ENCODE measurements at regions not wholly inside any gene's neighbourhood (a gene's known extent, or its start where the extent isn't known, plus 50 kb on each side); places are given as distances from the start of the nearest gene placed in this dataset.
"Not testable (repeated sequence)": the region's sequence is repeated elsewhere in the genome, so short reads cannot be mapped to it uniquely, and the experiment has no call there.

GRCh38 chr7:82701949-82702348 lies 258.4 kb upstream of the CACNA2D1 start:
- no peak for DNase-seq (ENCODE audit: low read depth)

DNA sequence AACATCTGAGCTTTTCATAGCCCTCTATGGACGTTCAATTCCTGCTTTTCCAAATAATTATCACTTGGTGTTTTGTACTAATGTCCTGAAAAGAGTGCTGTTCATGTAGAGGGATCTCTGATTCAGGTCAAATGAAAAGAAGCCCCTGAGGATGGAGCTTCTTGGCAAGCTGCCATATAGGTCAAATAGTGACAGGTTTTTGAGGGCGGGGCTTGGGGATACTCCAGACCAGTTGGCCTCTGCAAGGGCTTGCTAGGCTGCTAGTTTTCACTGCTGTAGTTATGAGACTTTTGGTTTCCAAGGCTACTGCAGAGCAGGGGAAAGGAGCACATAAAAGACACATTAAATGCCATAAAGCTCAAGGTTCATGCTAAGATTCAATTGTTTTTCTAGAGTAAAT lies 257.2 kb upstream of the CACNA2D1 start:
- no peak for DNase-seq (ENCODE audit: low read depth)

GRCh38 chr7:82699773-82700186 lies 256.2 kb upstream of the CACNA2D1 start:
- DNase-seq (ENCODE audit: low read depth): no peak

- DNase-seq (ENCODE audit: low read depth): no peak
Observed at GRCh38 chr7:82697897-82698296, 254.3 kb upstream of the CACNA2D1 start.

- no peak for DNase-seq (ENCODE audit: low read depth)
Observed at GRCh38 chr7:82696631-82697030, 253.1 kb upstream of the CACNA2D1 start.

DNA sequence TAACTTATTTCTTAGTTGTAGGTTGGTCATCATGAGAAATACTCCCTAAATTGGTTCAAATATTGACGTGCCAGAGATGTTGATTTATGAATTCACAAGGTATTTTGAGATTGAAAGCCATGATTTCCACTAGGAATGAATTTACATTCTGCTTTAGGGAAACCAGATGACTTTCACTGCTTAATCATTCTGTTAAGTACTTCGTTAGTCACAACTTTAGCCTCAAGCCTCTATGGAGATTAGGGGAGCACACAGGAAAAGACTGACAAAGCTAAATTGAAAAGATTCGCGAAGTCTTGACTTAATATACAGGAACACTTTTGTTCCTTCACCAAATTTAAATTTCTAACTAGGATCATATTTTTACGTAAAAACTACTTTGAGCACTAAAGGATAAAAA lies 250.4 kb upstream of the CACNA2D1 start:
- DNase-seq (ENCODE audit: low read depth): no peak

GRCh38 chr7:82690929-82691328 lies 247.4 kb upstream of the CACNA2D1 start:
- no peak for DNase-seq (ENCODE audit: low read depth)

DNA sequence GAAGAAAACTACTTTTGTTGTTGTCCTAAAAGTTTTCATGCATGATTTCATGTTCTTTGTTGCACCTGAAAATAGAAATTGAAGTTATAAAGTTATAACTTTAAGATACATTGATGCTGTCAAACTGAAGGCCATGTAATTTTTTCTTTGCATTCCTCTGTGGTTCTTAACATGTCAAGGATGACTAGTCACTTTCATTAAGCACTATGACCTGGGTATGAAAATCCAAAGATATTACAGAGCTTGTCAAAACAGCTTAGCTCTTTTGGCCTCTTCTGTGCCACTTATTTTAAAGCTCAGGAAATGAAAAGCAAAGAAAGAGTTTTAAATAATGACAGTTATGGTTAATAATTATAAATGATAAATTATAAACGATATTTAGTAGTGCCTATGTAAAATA lies 241.6 kb upstream of the CACNA2D1 start:
- no peak for DNase-seq (ENCODE audit: low read depth)

DNA sequence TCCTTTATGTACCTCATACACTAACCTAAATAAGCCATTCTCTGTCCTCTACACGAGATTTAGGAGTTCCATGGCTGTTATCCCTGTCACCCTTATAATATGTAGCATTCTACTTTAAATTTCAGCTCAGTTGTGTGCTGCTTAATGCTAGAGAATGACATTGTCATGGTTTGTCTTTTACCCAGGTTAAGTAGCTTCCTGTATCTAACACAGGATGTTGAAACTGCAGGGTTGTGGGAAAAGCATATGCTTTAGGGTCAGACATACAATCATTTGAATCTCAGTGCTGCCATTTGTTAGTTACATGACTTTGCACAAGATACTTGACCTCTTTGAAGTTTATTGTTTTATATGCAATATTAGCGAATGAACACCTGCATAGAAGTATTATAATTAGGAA lies 235.1 kb upstream of the CACNA2D1 start:
- no peak for DNase-seq (ENCODE audit: low read depth)

GRCh38 chr7:82678259-82678658 lies 234.7 kb upstream of the CACNA2D1 start:
- DNase-seq (ENCODE audit: low read depth): no peak

- peak; percentile 7 for DNase-seq (ENCODE audit: low read depth)
Observed at GRCh38 chr7:82677493-82677892, 233.9 kb upstream of the CACNA2D1 start.

- no peak for DNase-seq (ENCODE audit: low read depth)
Observed at GRCh38 chr7:82676777-82677463, 233.3 kb upstream of the CACNA2D1 start.

GRCh38 chr7:82675396-82675795 lies 231.8 kb upstream of the CACNA2D1 start:
- no peak for DNase-seq (ENCODE audit: low read depth)

DNA sequence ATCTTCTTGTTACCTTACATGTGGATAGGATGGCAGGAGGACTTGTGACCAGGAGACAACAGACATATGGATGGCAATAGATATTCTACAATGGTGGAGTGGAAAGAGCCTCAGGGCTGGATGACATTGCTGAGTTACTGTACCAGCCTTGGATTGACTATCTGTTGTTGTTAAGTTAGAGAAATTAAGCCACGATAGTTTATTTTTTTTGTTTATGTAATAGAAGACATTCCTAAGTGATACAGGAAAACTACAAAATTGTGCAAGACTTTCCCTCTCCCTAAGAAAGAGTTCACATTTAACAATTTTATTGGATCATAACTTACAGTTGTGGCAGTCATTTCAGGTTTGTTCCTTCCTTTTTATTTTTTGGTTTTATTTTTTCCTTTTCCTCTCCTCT lies 230.7 kb upstream of the CACNA2D1 start:
- no peak for DNase-seq (ENCODE audit: low read depth)

- no peak for DNase-seq (ENCODE audit: low read depth)
Observed at GRCh38 chr7:82672078-82672477, 228.5 kb upstream of the CACNA2D1 start.

DNA sequence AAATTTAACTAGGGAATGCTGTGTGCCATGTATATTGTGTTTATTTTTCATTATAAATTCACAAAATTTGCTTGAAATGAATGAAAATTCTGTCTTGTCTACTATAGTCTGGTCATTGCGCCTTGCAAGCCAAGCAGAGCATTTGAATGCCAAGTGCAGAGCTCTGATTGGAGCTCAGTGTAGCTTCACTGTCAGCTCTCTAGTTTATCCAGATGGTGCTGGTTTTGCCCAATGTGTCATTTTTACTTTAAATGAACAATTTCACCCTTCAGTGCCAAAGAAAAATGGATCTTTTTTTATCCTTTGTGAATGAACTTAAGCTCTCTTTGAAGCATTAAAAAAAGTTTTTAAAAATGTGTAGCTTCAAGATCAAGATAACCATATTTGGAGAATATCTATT lies 225.6 kb upstream of the CACNA2D1 start:
- DNase-seq (ENCODE audit: low read depth): no peak

DNA sequence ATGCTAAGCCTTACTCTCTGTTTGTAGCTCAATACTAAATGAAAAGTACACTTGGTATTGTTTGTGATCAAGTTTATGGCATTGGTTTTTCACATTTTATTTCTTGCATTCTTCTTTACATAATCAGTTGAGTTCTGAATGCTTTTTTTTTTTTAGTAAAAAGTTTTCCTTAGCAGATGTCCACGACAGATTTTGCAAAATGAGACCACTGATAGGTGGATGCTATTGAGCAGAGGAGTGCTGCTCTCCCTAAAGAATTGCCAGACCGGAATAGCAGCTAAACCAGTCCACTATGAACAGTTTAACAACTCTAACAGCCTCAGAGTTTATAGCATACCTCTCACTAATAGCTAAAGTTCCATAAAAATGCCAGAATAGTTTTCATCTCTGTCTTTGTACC lies 225.1 kb upstream of the CACNA2D1 start:
- DNase-seq (ENCODE audit: low read depth): no peak

DNA sequence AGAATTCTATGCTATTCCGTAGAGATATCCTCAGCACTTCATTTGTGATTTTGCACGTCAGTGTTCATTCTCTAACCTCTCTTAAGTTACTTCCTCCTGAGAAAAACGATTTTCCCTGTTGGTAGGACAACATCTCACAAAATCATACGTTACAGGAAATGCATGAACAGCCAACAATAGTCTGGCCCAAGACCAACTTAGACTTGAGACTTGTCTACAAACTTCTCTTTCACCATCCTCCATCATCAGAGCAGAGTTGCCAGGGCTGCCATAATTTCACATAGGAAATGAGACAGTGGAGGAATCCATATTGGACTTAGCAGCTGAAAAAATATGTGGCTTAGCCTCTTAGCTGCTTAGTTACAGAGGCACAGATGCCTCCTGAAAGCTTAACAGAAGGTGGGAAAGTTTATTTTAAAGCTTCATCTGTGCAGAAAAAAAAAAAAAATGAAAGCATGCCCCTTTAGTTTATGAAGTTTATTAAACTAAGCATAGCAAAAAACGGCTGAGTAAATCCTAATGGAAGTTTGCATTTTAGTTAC lies 222.5 kb upstream of the CACNA2D1 start:
- no peak for DNase-seq (ENCODE audit: low read depth)

DNA sequence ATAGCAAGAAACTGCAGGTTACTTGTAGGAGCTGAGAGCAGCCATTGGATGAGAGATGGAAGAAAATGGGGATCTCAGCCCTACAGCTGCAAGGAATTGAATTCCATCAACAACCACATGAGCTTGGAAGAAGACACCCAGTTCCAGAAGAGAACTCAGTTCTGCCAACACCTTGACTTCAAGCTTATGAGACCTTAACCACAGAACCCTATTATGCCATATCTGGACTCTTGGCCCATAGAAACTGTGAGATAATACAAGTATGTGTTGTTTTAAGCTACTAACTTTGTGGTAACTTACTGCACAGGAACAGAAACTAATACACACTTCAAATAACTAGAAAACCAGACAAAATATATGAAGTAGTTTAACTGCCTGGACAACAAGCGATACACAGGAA lies 212.4 kb upstream of the CACNA2D1 start:
- DNase-seq (ENCODE audit: low read depth): no peak

DNA sequence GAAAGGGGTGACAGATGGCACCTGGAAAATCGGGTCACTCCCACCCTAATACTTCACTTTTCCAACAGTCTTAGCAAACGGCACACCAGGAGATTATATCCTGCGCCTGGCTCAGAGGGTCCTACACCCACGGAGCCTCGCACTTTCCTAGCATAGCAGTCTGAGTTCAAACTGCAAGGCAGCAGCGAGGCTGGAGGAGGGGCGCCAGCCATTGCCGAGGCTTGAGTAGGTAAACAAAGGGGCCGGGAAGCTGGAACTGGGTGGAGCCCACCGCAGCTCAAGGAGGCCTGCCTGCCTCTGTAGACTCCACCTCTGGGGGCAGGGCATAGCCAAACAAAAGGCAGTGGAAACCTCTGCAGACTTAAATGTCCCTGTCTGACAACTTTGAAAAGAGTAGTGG lies 206.5 kb upstream of the CACNA2D1 start:
- DNase-seq (ENCODE audit: low read depth): not testable (repeated sequence)

- DNase-seq (ENCODE audit: low read depth): no peak
Observed at GRCh38 chr7:82633592-82633991, 190.0 kb upstream of the CACNA2D1 start.

- no peak for DNase-seq (ENCODE audit: low read depth)
Observed at GRCh38 chr7:82631998-82632397, 188.4 kb upstream of the CACNA2D1 start.

DNA sequence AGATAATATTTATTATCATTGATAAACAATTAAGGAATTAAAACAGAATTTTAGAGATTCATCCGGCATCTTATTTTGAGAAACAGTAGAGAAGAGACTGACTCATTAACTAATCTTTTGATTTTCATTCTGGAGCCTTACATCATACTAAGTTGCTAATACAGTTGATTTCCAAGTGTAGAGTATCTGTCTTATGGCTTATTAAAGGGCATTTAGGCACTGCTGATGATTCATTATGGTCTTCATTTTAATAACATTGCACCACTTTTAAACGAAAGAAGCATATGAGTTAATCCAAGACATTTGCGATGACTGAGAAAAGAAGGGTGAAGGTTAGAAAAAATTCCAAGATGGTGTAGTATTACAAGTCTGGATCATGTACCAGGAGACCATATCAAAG lies 186.0 kb upstream of the CACNA2D1 start:
- DNase-seq (ENCODE audit: low read depth): no peak

DNA sequence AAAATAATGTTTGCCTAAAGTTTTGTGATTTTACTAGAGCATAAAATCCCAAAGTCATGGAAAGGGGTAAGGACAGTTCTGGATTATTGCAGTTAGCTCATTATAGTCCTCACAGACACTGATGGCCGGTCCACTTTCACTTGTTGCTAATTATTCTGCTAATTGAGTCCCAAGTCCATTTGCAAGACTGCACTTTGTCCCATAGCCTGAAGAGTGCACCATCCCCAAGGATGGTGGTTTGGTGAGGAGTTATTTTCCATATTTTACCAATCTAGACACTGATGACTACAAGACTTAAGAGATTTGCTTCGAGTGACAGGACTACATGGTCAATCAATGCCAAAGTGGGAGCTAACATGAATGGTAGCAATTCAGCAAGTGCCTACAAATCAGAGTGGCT lies 181.8 kb upstream of the CACNA2D1 start:
- no peak for DNase-seq (ENCODE audit: low read depth)
